Eye (tissue), 1 donor: ENCODE measurements at regions not wholly inside any gene's neighbourhood (a gene's known extent, or its start where the extent isn't known, plus 50 kb on each side); places are given as distances from the start of the nearest gene placed in this dataset.
"Not testable (repeated sequence)": the region's sequence is repeated elsewhere in the genome, so short reads cannot be mapped to it uniquely, and the experiment has no call there.

ENCODE experiments used
- DNase-seq: peaks from one replicate; pipeline ENCODE4 v3.0.0-alpha.2; 2015

DNA sequence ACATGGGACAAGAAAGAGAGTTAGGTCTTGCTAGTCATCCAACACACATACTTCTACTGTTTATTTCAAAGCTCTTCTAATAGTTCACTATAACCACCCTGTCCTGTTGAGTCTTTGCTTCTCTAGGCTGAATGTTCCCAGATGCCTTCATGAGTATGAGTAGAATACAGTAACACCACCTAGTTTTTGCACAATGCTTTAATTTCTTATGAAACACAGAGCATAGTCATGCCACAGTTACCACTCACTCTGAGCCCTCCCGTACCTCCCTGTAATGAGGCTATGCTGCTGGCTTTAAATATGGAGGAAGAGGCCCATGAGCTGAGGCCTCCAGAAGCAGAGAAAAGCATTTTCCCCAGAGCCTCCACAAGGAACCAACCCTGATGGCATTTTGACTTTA is 75.0 kb upstream of the SLC1A3 start:
- no peak for DNase-seq

DNA sequence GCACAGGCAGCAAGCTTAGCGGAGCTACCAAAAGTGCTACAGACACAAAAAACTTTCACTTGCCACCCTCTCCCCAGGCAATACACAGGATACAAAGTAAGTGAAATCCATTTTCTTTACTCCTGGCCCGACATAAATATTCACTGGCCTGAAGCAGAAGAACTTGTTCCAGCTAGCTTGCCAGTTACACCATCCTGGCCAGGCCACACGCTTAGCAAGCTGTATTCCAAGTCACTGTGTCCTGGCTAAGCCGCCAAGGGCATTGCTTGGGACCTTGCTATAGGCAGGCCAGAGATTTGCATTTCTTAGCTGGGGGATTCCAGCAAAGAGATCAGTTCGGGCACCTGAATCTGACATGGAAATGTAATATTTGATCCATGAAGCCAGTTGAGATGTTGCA is 71.0 kb upstream of the SLC1A3 start:
- no peak for DNase-seq

DNA sequence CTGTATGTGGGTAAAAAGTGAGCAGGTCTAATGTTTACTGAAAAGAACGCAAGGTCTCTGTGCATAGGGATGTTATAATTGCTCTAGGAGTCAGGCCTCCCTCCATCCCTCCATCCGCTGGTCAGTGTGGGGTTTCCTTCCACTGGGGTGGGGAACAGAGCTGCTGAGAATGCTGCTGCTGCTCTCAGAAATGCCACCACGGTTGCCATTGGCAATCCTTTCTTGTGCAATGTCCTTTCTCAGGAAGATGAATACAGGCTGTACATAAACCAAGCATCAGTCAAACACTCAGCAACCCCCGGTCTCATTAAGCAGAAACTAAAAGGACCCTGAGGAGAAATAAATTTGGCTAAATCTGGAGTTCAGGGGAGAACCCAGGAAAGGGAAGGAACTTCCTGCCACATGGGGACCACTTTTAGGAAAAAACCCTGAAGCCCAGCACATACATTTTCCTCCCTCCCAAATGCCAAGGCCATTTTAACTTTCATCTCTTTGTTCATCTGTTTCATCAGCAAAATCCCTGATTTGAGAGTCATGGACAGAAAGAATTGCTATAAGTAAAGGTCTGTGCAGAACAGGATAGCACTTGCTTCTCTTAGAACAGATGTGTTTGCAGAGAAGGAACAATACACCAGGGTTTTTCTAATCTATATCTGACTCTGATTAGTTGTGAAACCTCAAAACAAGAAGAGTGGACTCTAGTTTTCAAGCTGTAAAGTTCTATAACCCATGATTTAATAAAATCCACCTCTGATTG is 70.4 kb upstream of the SLC1A3 start:
- DNase-seq = peak; percentile 24

DNA sequence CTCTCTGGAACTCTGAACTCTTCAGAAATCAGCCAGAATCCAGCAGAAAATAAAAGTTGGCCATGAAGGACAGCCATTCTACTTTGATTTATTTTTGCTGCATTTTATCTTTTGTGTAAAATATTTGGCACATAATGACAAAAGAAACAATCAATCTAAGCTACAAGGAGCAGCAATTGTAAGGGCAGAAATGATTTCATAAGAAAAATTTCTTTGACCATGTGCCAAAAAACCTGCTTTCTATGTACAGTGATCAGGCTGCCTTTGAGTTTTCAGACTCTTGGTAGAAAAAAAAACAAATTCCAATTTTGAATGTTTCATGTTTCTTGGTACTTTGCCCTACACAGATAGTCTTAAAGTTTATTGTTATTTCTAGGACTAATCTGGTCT is 69.8 kb upstream of the SLC1A3 start:
- DNase-seq = no peak

DNA sequence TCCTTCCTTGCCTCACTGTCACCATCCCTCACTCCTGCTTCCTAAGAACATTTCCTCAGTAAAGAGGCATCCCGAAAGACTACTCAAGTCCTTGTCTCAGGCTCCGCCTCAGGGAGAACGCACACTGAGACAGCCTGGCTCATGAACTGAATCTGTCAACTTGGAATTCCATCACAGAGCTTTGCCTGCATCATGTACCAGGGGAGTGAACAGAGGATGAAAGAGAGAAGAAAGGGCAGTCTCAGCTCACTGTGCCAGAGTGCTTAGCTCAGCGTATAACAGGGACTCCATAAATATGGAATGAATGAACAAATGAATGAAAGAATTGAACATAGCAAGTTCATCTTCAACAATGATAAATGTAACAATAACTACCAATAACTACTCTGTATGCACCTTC is 68.7 kb upstream of the SLC1A3 start:
- DNase-seq = peak; percentile 85

DNA sequence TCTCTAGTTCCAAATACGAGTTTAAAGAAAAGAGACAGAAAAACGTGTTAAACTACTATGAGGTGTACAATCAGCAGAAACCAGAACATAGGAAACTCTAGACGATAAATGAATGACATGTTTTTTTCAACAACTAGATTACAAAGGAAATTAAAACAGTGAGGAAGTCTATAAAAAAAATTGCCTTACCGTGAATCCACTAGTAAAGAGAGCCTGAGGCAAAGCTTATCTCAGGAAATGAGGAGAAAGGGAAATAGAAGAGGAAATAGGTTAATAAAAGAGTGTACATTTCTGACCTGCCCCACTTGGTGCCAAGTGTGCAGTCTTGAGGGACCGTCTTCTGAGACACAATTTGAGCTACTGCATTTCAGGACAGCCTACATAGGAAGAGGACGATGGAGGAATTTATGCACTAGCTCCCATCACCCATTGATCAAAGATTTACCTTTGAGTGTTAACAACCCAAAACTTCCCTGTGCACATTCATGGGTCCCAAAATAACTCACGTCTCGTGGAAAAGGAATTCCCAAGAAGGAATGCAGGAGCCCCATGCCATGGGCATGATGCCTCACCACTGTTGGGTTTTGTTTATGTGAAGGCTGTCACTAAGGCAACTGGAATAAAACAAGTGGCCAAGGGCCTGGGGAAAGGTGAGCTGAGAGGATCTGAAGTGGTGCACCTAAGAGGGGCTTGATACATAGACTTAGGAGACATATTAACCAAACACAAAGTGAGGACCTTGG is 53.6 kb upstream of the SLC1A3 start:
- no peak for DNase-seq

DNA sequence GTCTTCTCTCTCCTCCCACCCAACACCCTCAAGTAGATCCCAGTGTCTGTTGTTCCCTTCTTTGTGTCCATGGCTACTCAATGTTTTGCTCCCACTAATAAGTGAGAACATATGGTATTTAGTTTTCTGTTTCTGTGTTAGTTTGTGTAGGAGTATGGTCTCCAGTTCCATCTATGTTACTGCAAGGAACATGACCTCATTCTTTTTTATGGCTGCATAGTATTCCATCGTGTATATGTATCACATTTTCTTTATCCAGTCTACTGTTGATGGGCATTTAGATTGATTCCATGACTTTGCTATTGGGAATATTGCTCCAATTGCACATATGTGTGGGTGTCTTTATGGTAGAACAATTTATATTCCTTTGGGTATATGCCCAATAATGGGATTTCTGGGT is 51.4 kb upstream of the SLC1A3 start:
- not testable (repeated sequence) for DNase-seq
